IMR-90 (cell line): ENCODE measurements at regions not wholly inside any gene's neighbourhood (a gene's known extent, or its start where the extent isn't known, plus 50 kb on each side); places are given as distances from the start of the nearest gene placed in this dataset.

ENCODE experiments used
- ATAC-seq: fragments of 200-7000 bp; cut with Tn5 transposase; 2 replicates; pipeline ENCODE4 v1.9.1; 2020; ENCODE audit warnings: low read depth, mild to moderate bottlenecking, moderate library complexity
- BruUV-seq: library from RNA; stranded (reverse); fragments of 400-500 nt; replicated peaks from 2 replicates; lab custom pipeline; 2021; lab: Mats Ljungman, UMichigan
- CTCF ChIA-PET: fragments of 300-600 bp; formaldehyde crosslinking; extraction: SDS; loops from one replicate; lab custom pipeline; 2021; ENCODE audit warnings: antibody characterized with exemption; lab: Yijun Ruan, JAX
- POLR2A ChIA-PET: fragments of 300-600 bp; sonication (Branson Sonifier 250); formaldehyde crosslinking; loops from one replicate; lab custom pipeline; 2022; ENCODE audit warnings: antibody characterized with exemption; ENCODE audit not compliant: unreplicated experiment; lab: Charles Lee
- DNase-seq: peaks from one replicate; pipeline ENCODE4 v3.0.0; 2013
- H2AFZ ChIP-seq: replicated peaks from 2 replicates; pipeline ENCODE3; 2013; ENCODE audit warnings: low read length, mild to moderate bottlenecking; ENCODE audit not compliant: poor library complexity
- H2AK5ac ChIP-seq: 2 replicates; pipeline ENCODE4 v1.6.1; 2013; ENCODE audit warnings: low read depth, low read length, inconsistent platforms
- H2AK9ac ChIP-seq: replicated peaks from 2 replicates; pipeline ENCODE3; 2013; ENCODE audit warnings: mild to moderate bottlenecking, low read depth, low read length, moderate library complexity; ENCODE audit not compliant: poor library complexity
- H2BK120ac ChIP-seq: 2 replicates; pipeline ENCODE4 v1.6.1; 2013; ENCODE audit warnings: low read depth, low read length, inconsistent platforms
- H2BK15ac ChIP-seq: 3 replicates; pipeline ENCODE4 v1.6.1; 2013; ENCODE audit warnings: low read depth, low read length, inconsistent platforms
- H2BK20ac ChIP-seq: 2 replicates; pipeline ENCODE4 v1.6.1; 2013; ENCODE audit warnings: low read depth, mild to moderate bottlenecking, inconsistent platforms, low read length, moderate library complexity
- H2BK5ac ChIP-seq: 2 replicates; pipeline ENCODE4 v1.6.1; 2013; ENCODE audit warnings: mild to moderate bottlenecking, low read depth, low read length, inconsistent platforms; ENCODE audit not compliant: poor library complexity, severe bottlenecking
- H3K14ac ChIP-seq: replicated peaks from 2 replicates; pipeline ENCODE4 v1.6.1; 2013; ENCODE audit warnings: low read depth, low read length, inconsistent platforms
- H3K18ac ChIP-seq: 2 replicates; pipeline ENCODE4 v1.6.1; 2013; ENCODE audit warnings: low read depth, low read length, control low read depth
- H3K23ac ChIP-seq: 2 replicates; pipeline ENCODE4 v1.6.1; 2013; ENCODE audit warnings: low read depth, low read length, inconsistent platforms
- H3K27ac ChIP-seq: 2 replicates; pipeline ENCODE4 v1.5.1; 2013; ENCODE audit warnings: mild to moderate bottlenecking, control low read depth, low read length; ENCODE audit not compliant: insufficient read depth
- H3K27me3 ChIP-seq: 2 replicates; pipeline ENCODE4 v1.6.1; 2013; ENCODE audit warnings: low read length; ENCODE audit not compliant: control insufficient read depth, insufficient read depth
- H3K36me3 ChIP-seq: 2 replicates; pipeline ENCODE4 v1.6.1; 2013; ENCODE audit warnings: low read length, mixed read lengths; ENCODE audit not compliant: control insufficient read depth, insufficient read depth
- H3K4ac ChIP-seq: 2 replicates; pipeline ENCODE4 v1.6.1; 2013; ENCODE audit warnings: low read depth, low read length, inconsistent platforms
- H3K4me1 ChIP-seq: 2 replicates; pipeline ENCODE4 v1.6.1; 2013; ENCODE audit warnings: low read length, mixed read lengths; ENCODE audit not compliant: control insufficient read depth, insufficient read depth
- H3K4me2 ChIP-seq: 2 replicates; pipeline ENCODE4 v1.6.1; 2013; ENCODE audit warnings: low read depth, mild to moderate bottlenecking, control low read depth, low read length, moderate library complexity
- H3K4me3 ChIP-seq: 2 replicates; pipeline ENCODE4 v1.5.1; 2013; ENCODE audit warnings: low read depth, mild to moderate bottlenecking, control low read depth, low read length, moderate library complexity; ENCODE audit not compliant: insufficient read depth
- H3K56ac ChIP-seq: 2 replicates; pipeline ENCODE4 v1.6.1; 2013; ENCODE audit warnings: low read length, inconsistent platforms; ENCODE audit not compliant: insufficient read depth; ENCODE audit errors: extremely low read depth
- H3K79me1 ChIP-seq, 2 experiments: 2 replicates each; pipeline ENCODE4 v1.6.1; 2013; ENCODE audit warnings: low read length in 2 of 2, inconsistent platforms in 1 of 2, low read depth in 1 of 2
- H3K9ac ChIP-seq: 2 replicates; pipeline ENCODE4 v1.6.1; 2013; ENCODE audit warnings: low read depth, low read length, control low read depth
- H3K9me1 ChIP-seq: 2 replicates; pipeline ENCODE4 v1.6.1; 2013; ENCODE audit warnings: low read length, inconsistent platforms; ENCODE audit not compliant: insufficient read depth
- H3K9me3 ChIP-seq: 2 replicates; pipeline ENCODE4 v1.6.1; 2013; ENCODE audit warnings: low read length; ENCODE audit not compliant: control insufficient read depth, insufficient read depth
- H4K20me1 ChIP-seq: 2 replicates; pipeline ENCODE4 v1.6.1; 2013; ENCODE audit warnings: low read length, inconsistent platforms; ENCODE audit not compliant: insufficient read depth
- H4K5ac ChIP-seq: 2 replicates; pipeline ENCODE4 v1.6.1; 2013; ENCODE audit warnings: mild to moderate bottlenecking, low read depth, low read length, control low read depth
- H4K8ac ChIP-seq, 2 experiments: 2 replicates each; pipeline ENCODE4 v1.6.1; 2013; ENCODE audit warnings: low read depth in 2 of 2, low read length in 2 of 2, control low read depth in 1 of 2, inconsistent platforms in 1 of 2
- H4K91ac ChIP-seq: 2 replicates; pipeline ENCODE4 v1.6.1; 2013; ENCODE audit warnings: low read depth, low read length, inconsistent platforms; ENCODE audit not compliant: insufficient read depth
- BHLHE40 ChIP-seq: fragments of 150-350 bp; IDR thresholded peaks from 2 replicates; pipeline ENCODE4 v1.6.1; 2016; ENCODE audit warnings: mild to moderate bottlenecking, low read depth, low read length
- CEBPB ChIP-seq: IDR thresholded peaks from 2 replicates; pipeline ENCODE4 v1.6.1; 2012; ENCODE audit warnings: low read depth, low read length, improper control_type of control experiment
- CHD1 ChIP-seq: IDR thresholded peaks from 2 replicates; pipeline ENCODE4 v1.6.1; 2012; ENCODE audit warnings: low read depth, low read length, improper control_type of control experiment
- MAFK ChIP-seq: IDR thresholded peaks from 2 replicates; pipeline ENCODE4 v1.6.1; 2012; ENCODE audit warnings: low read depth, low read length, improper control_type of control experiment
- MAZ ChIP-seq: IDR thresholded peaks from 2 replicates; pipeline ENCODE4 v1.6.1; 2012; ENCODE audit warnings: low read depth, mild to moderate bottlenecking, low read length, improper control_type of control experiment, moderate library complexity, borderline replicate concordance
- WGBS, 2 experiments: methylation state at CpG; one replicate each; pipeline versions ENCODE4 v1.1.5 to v1.1.7; 2013; ENCODE audit warnings: missing lambda C conversion rate in 2 of 2; ENCODE audit not compliant: insufficient read length in 1 of 2; ENCODE audit errors: extremely low coverage in 2 of 2; 5-methylcytosine and 5-hydroxymethylcytosine counted together
- dilution Hi-C: fragments of 300-500 bp; cut with HindIII; formaldehyde crosslinking; loops from one replicate; pipeline ENCODE4 v1.14.3; 2018; ENCODE audit warnings: low sequenced_read_pairs; ENCODE audit not compliant: unreplicated experiment
- in situ Hi-C: fragments of 300-500 bp; cut with MboI; formaldehyde crosslinking; loops from 3 replicates; pipeline ENCODE4 v1.14.3; 2019; ENCODE audit warnings: low sequenced_read_pairs, inconsistent platforms, mixed read lengths
- intact Hi-C: fragments of 100-400 bp; cut with micrococcal nuclease; formaldehyde crosslinking; loops from 2 replicates; pipeline ENCODE4 v1.10.0; 2022
- TF ChIP-seq, protein P1 (sequence below): fragments of 150-350 bp; IDR thresholded peaks from 2 replicates; pipeline ENCODE4 v1.6.1; 2017; ENCODE audit warnings: mild to moderate bottlenecking, antibody characterized with exemption, low read length, low read depth
- TF ChIP-seq, protein P2 (sequence below): fragments of 150-350 bp; IDR thresholded peaks from 2 replicates; pipeline ENCODE4 v1.6.1; 2016; ENCODE audit warnings: low read depth, mild to moderate bottlenecking, low read length, moderate library complexity, borderline replicate concordance

DNA sequence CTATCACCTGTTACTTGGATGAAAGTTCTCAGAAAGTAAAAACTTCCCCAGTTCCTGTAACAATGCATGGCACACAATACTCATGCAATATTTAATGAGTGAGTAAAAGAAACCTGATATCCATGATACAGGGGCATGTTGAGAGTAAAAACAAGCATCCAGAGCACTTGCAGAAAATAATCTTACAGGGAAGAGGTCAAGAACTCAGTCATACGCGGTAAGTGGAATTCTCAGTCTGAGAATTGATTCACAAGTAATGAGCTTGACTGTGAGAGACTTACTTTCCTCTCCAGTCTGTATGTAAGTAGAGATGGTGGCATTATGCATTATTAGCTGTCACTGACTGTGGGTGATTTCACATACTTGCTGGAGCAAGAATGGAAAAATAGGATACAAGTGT, 976.9 kb downstream of the BRINP3 start:
- ATAC-seq (peak; percentile 24; the same call in 1 of the 2 replicates), DNase-seq (peak; percentile 55)
- CTCF ChIA-PET, result no interaction called here

More for the DNA sequence above, 976.9 kb downstream of the BRINP3 start:
- no CpG with 5 or more reads among the region's 2 CpGs for whole genome bisulfite sequencing, 2 experiments
- no peak overlapping the region for H3K14ac ChIP-seq
- TF ChIP-seq, protein P1, sequence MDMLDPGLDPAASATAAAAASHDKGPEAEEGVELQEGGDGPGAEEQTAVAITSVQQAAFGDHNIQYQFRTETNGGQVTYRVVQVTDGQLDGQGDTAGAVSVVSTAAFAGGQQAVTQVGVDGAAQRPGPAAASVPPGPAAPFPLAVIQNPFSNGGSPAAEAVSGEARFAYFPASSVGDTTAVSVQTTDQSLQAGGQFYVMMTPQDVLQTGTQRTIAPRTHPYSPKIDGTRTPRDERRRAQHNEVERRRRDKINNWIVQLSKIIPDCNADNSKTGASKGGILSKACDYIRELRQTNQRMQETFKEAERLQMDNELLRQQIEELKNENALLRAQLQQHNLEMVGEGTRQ, result no peak
- TF ChIP-seq, protein P2, sequence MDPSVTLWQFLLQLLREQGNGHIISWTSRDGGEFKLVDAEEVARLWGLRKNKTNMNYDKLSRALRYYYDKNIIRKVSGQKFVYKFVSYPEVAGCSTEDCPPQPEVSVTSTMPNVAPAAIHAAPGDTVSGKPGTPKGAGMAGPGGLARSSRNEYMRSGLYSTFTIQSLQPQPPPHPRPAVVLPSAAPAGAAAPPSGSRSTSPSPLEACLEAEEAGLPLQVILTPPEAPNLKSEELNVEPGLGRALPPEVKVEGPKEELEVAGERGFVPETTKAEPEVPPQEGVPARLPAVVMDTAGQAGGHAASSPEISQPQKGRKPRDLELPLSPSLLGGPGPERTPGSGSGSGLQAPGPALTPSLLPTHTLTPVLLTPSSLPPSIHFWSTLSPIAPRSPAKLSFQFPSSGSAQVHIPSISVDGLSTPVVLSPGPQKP, result no peak
- TF ChIP-seq BHLHE40 (no peak), CEBPB (no peak), CHD1 (no peak), MAFK (no peak), MAZ (no peak)
- H3K4ac ChIP-seq, result no peak overlapping the region
- H3K9me1 ChIP-seq, result no peaks in the 10 kb centered on the region
- no peaks in the 10 kb centered on the region for H3K79me1 ChIP-seq
- H3K18ac ChIP-seq, result no peak overlapping the region
- no peak overlapping the region for H4K5ac ChIP-seq
- intact Hi-C loops, result loop anchor here (10.0 kb wide), 1 partner anchor 334 kb away; no protein-coding TSS in a partner anchor
- H3K9ac ChIP-seq, result no peak overlapping the region
- no peak overlapping the region for H3K4me3 ChIP-seq
- no peak overlapping the region for H2BK15ac ChIP-seq
- H3K36me3 ChIP-seq, result no peaks in the 10 kb centered on the region
- POLR2A ChIA-PET, result no interaction called here
- no peak overlapping the region for H2AK5ac ChIP-seq
- dilution Hi-C loops, result no loop called here
- no TSS peak for BruUV-seq
- H4K20me1 ChIP-seq, result no peaks in the 10 kb centered on the region
- no peak overlapping the region for H2BK20ac ChIP-seq
- H2BK5ac ChIP-seq, result no peak overlapping the region
- H3K23ac ChIP-seq, result no peak overlapping the region
- H2BK120ac ChIP-seq, result no peak overlapping the region
- no peak overlapping the region for H2AK9ac ChIP-seq
- H3K9me3 ChIP-seq, result no peaks in the 10 kb centered on the region
- no peak overlapping the region for H3K56ac ChIP-seq
- no peak overlapping the region for H3K27ac ChIP-seq
- in situ Hi-C loops, result no loop called here
- no peak overlapping the region for H2AFZ ChIP-seq
- H3K4me2 ChIP-seq, result no peak overlapping the region
- no peak overlapping the region for H4K91ac ChIP-seq
- H3K4me1 ChIP-seq, result no peaks in the 10 kb centered on the region
- no peak overlapping the region for H4K8ac ChIP-seq
- no peaks in the 10 kb centered on the region for H3K27me3 ChIP-seq
